Right renal pelvis (tissue), 4 donors: ENCODE measurements at regions not wholly inside any gene's neighbourhood (a gene's known extent, or its start where the extent isn't known, plus 50 kb on each side); places are given as distances from the start of the nearest gene placed in this dataset.

Experiments
- DNase-seq, 4 donors: peaks; one replicate each; pipeline ENCODE4 v3.0.0-alpha.2; 2013; ENCODE audit warnings: low read depth in 4 of 4, low spot score in 3 of 4, missing footprints in 1 of 4

GRCh38 chr13:26839682-26840081 lies 79.1 kb upstream of the GPR12 start:
- DNase-seq = no peak

GRCh38 chr13:26838821-26839220 lies 78.2 kb upstream of the GPR12 start:
- no peak for DNase-seq

- DNase-seq = no peak
These were observed 77.4 kb upstream of the GPR12 start for GRCh38 chr13:26837997-26838396.

- no peak for DNase-seq
These were observed 76.5 kb upstream of the GPR12 start for GRCh38 chr13:26837102-26837501.

DNA sequence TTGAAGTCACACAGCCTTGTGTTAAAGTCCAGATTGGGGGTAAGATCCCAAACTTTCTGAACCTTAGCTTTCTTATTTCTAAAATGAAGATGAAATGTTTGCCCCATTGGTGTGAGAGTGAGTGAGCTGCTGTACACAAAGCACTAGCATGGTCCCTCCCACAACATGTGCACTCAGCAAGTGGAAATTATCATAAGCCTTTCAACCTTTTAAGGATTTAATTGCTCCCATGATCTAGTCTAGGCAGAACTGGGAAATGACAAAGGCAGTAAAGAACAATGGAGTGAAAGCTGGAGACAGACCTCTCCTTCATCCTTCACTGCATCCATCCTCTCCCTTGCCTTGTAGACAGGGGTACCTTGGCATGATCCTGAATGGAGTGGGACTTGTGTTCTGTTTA lies 76.0 kb upstream of the GPR12 start:
- DNase-seq = no peak

DNA sequence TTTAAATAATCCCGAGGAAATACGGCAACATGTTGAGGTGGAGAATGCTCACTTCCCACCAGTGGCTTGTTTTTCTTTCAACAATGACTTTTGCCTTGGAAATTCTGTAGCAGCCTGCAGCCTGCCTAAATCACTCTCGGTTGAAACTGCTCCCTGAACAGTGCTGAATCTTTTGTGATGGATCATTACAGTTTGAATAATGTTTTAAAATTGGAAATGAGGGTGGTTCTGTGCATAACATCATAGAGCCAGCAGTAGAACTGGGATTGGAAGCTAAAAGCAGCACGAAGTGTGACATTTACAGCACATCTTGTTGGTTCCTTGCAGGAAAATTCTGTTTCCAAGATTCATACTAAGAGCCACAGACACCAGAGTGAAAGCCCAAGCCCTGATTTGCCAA lies 74.1 kb upstream of the GPR12 start:
- DNase-seq = no peak

GRCh38 chr13:26831336-26831908 lies 70.8 kb upstream of the GPR12 start:
- DNase-seq = no peak

GRCh38 chr13:26829716-26830115 lies 69.1 kb upstream of the GPR12 start:
- DNase-seq = no peak

DNA sequence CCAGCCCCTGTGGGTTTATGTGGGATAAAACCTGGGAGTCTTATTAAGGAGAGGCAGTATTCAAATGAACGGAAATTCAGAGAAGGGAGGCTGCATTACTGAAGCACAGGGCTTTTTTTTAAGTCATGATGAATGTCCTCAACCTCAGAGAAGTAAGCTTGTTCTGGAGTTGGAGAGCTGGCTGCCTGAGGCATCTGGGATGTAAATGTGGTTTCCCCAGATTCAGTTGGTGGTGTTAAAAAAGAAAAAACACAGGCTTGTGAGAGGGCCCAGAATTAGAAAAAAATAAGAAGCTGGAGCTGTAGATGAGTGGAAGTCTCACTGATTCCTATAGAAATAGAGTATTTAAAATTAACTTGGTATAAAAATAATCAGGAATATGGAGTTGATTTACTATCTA lies 64.0 kb upstream of the GPR12 start:
- DNase-seq = no peak

GRCh38 chr13:26822146-26822545 lies 61.6 kb upstream of the GPR12 start:
- no peak for DNase-seq

- no peak for DNase-seq
These were observed 61.1 kb upstream of the GPR12 start for GRCh38 chr13:26821672-26822071.

DNA sequence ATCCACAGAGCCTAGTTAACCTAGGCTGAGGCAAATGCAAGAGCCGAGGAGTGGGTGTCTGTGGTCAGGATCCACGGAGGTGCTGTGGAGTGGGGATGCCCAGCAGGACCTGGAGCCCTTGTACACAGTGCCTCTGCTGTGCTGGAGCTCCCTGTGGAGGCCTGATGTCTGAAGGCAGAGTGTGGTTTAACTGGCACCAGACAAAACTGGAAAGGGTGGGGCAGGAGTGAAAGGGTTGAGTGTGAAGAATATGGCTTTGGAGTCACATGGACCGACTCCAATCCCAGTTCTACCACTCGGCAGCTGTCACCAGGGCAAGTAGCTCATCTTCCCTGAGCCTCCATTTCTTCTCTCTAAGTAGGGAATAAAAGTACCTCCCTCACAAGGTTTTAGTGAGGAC lies 60.3 kb upstream of the GPR12 start:
- DNase-seq = no peak

DNA sequence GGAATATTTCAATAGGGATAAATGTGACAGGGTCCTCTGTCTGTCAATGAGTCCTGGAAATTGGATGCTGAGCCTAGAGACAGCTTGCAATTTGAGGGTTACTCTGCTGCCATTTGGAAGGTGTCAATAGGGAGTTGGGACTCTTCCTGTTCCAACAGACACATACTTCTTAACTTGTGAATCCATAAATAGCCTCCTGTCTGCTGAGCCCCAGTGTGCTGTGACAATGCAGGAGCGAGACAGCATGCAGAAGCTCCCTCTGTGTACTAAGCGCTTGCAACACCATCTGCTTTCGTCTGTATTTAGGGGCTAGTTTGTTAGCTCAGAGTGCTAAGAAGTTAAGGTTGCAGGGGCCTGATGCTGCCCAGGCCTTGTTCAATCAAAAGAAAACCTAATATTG lies 58.5 kb upstream of the GPR12 start:
- DNase-seq = no peak

GRCh38 chr13:26816881-26817280 lies 56.3 kb upstream of the GPR12 start:
- DNase-seq = peak in 2 of 4 donors; percentile 12 to 14

- no peak for DNase-seq
These were observed 53.4 kb upstream of the GPR12 start for GRCh38 chr13:26813980-26814348.

DNA sequence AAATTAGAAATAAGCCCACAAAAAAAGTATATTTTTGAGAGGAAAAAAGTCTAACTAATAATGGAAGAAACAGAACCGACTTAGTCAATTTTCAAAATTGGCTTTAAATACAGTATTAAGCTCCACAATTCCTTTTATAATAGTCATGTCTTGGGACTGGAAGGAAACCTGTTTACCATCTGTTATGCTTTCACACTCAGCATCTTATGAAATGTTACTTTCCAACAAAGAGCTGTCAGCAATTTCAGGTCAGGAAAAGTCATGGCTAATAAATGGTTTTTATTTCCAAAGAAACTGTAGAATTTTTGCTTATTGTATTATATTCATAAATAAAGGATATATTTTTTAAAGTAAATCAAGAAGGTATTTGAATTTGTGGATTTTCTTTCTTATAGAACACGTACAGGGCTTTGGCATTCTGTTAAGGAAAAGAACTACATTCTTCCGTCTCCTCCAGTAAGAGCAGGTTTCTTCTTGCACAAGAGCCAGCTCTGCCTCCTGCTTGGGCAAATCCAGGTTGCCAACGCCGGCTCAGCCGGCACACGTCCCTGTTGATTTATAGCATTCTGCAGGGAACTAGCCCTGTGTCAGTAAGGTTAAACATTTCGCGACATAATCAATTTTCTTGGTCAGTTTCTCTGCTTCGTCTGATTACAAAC lies 52.9 kb upstream of the GPR12 start:
- DNase-seq = no peak

GRCh38 chr13:26811581-26811980 lies 51.0 kb upstream of the GPR12 start:
- no peak for DNase-seq
